HCT116 (cell line): ENCODE measurements at regions not wholly inside any gene's neighbourhood (a gene's known extent, or its start where the extent isn't known, plus 50 kb on each side); places are given as distances from the start of the nearest gene placed in this dataset.

Experiments used
- ATAC-seq: fragments of 200-7000 bp; cut with Tn5 transposase; 2 replicates; pipeline ENCODE4 v1.9.1; 2020; ENCODE audit warnings: mild to moderate bottlenecking, moderate library complexity
- BruUV-seq: library from RNA; stranded (reverse); fragments of 400-500 nt; replicated peaks from 2 replicates; lab custom pipeline; 2021; lab: Mats Ljungman, UMichigan
- CTCF ChIA-PET: fragments of 300-600 bp; sonication (Branson Sonifier 250); formaldehyde crosslinking; loops from one replicate; lab custom pipeline; 2021; ENCODE audit warnings: antibody characterized with exemption; lab: Charles Lee
- POLR2A ChIA-PET: fragments of 300-600, 350-600 bp; sonication (Branson Sonifier 250); formaldehyde crosslinking; loops from one replicate; lab custom pipeline; 2021; ENCODE audit warnings: antibody characterized with exemption; lab: Charles Lee
- RAD21 ChIA-PET, 2 experiments: fragments of 300-600 bp; sonication (Branson Sonifier 250); formaldehyde crosslinking; loops; one replicate each; lab custom pipeline; 2023; ENCODE audit warnings: low total read pairs in 2 of 2; ENCODE audit not compliant: uncharacterized antibody in 2 of 2, unreplicated experiment in 2 of 2, low non-redundant PET in 1 of 2; lab: Charles Lee
- DNase-seq: peaks from one replicate; pipeline ENCODE4 v3.0.0-alpha.2; 2010; ENCODE audit warnings: low read depth, low spot score
- H2AFZ ChIP-seq: fragments of 200-600 bp; shearing (Covaris generic), sonication (generic); 2 replicates; pipeline ENCODE4 v1.6.1; 2017; ENCODE audit warnings: low read depth, mixed run types, mixed read lengths, antibody characterized with exemption, low read length; ENCODE audit not compliant: poor library complexity, severe bottlenecking
- H3K27ac ChIP-seq: 2 replicates; pipeline ENCODE4 v1.5.1; 2012; ENCODE audit warnings: low read depth, low read length
- H3K27me3 ChIP-seq: fragments of 200-600 bp; sonication (generic); 2 replicates; pipeline ENCODE4 v1.6.1; 2016; ENCODE audit warnings: mixed run types, low read length, mixed read lengths; ENCODE audit not compliant: insufficient read depth
- H3K36me3 ChIP-seq, 2 experiments: fragments of 200-500 bp in 1 of 2; fragments of 200-600 bp in 1 of 2; sonication (Bioruptor generic) in 1 of 2; sonication (generic) in 1 of 2; 2 replicates each; pipeline versions ENCODE4 v1.5.1 to v1.6.1; 2014 to 2016; ENCODE audit warnings: low read length in 2 of 2, inconsistent platforms in 1 of 2, mixed read lengths in 1 of 2, mixed run types in 1 of 2; ENCODE audit not compliant: insufficient read depth in 2 of 2, control insufficient read depth in 1 of 2
- H3K4me1 ChIP-seq, 2 experiments: fragments of 200-600 bp in 1 of 2; sonication (generic) in 1 of 2; 2 replicates each; pipeline versions ENCODE4 v1.5.1 to v1.6.1; 2012 to 2017; ENCODE audit warnings: low read length in 2 of 2, inconsistent platforms in 1 of 2, mild to moderate bottlenecking in 1 of 2, mixed read lengths in 1 of 2, mixed run types in 1 of 2, moderate library complexity in 1 of 2; ENCODE audit not compliant: insufficient read depth in 2 of 2, control insufficient read depth in 1 of 2
- H3K4me2 ChIP-seq: fragments of 200-600 bp; sonication (generic); 2 replicates; pipeline ENCODE4 v1.6.1; 2017; ENCODE audit warnings: mixed run types, low read length, mixed read lengths
- H3K4me3 ChIP-seq, 2 experiments: fragments of 200-600 bp in 1 of 2; sonication (generic) in 1 of 2; replicated peaks in 1 of 2; 2 replicates each; pipeline ENCODE4 v1.5.1; 2011 to 2016; ENCODE audit warnings: low read length in 2 of 2, control low read depth in 1 of 2, low read depth in 1 of 2, mild to moderate bottlenecking in 1 of 2, mixed read lengths in 1 of 2, mixed run types in 1 of 2
- H3K79me2 ChIP-seq: fragments of 200-600 bp; sonication (generic); 2 replicates; pipeline ENCODE4 v1.6.1; 2017; ENCODE audit warnings: mild to moderate bottlenecking, mixed run types, low read length, moderate library complexity, mixed read lengths; ENCODE audit not compliant: insufficient read depth
- H3K9ac ChIP-seq: fragments of 200-600 bp; sonication (generic); 2 replicates; pipeline ENCODE4 v1.6.1; 2016; ENCODE audit warnings: low read length, mixed read lengths
- H3K9me2 ChIP-seq: fragments of 200-600 bp; sonication (generic), shearing (Covaris generic); 2 replicates; pipeline ENCODE4 v1.6.1; 2017; ENCODE audit warnings: mixed run types, mild to moderate bottlenecking, moderate library complexity; ENCODE audit not compliant: insufficient read depth
- H3K9me3 ChIP-seq, 2 experiments: fragments of 200-500 bp in 1 of 2; fragments of 200-600 bp in 1 of 2; sonication (Bioruptor generic) in 1 of 2; sonication (generic) in 1 of 2; 2 replicates each; pipeline ENCODE4 v1.6.1; 2014 to 2017; ENCODE audit warnings: low read length in 2 of 2, mixed read lengths in 2 of 2, inconsistent platforms in 1 of 2, low read depth in 1 of 2, mild to moderate bottlenecking in 1 of 2, mixed run types in 1 of 2, moderate library complexity in 1 of 2; ENCODE audit not compliant: control insufficient read depth in 1 of 2, insufficient read depth in 1 of 2
- H4K20me1 ChIP-seq: fragments of 200-600 bp; sonication (generic), shearing (Covaris generic); 2 replicates; pipeline ENCODE4 v1.6.1; 2017; ENCODE audit warnings: mixed run types, mild to moderate bottlenecking, moderate library complexity; ENCODE audit not compliant: insufficient read depth
- ATF3 ChIP-seq: IDR thresholded peaks from 2 replicates; pipeline ENCODE4 v1.6.1; 2012
- CBX3 ChIP-seq: IDR thresholded peaks from 2 replicates; pipeline ENCODE4 v1.6.1; 2012; ENCODE audit warnings: low read depth
- CEBPB ChIP-seq: IDR thresholded peaks from 2 replicates; pipeline ENCODE4 v1.6.1; 2012; ENCODE audit warnings: low read depth
- ELF1 ChIP-seq: IDR thresholded peaks from 2 replicates; pipeline ENCODE4 v1.6.1; 2012; ENCODE audit warnings: low read depth, borderline replicate concordance
- RAD21 ChIP-seq: IDR thresholded peaks from 2 replicates; pipeline ENCODE4 v1.6.1; 2012; ENCODE audit warnings: low read depth, mild to moderate bottlenecking
- SIN3A ChIP-seq: IDR thresholded peaks from 2 replicates; pipeline ENCODE4 v1.6.1; 2012; ENCODE audit warnings: low read depth
- SP1 ChIP-seq: IDR thresholded peaks from 2 replicates; pipeline ENCODE4 v1.6.1; 2012; ENCODE audit warnings: low read depth
- YY1 ChIP-seq: IDR thresholded peaks from 2 replicates; pipeline ENCODE4 v1.6.1; 2011; ENCODE audit warnings: low read length, low read depth, moderate library complexity, mild to moderate bottlenecking; ENCODE audit not compliant: insufficient replicate concordance; ENCODE audit errors: extremely low read depth
- ZBTB33 ChIP-seq: IDR thresholded peaks from 2 replicates; pipeline ENCODE4 v1.6.1; 2011; ENCODE audit warnings: mild to moderate bottlenecking, low read length, moderate library complexity; ENCODE audit not compliant: insufficient replicate concordance; ENCODE audit errors: extremely low read depth
- ZFX ChIP-seq: fragments of 450-650 bp; IDR thresholded peaks from 2 replicates; pipeline ENCODE4 v1.6.1; 2017
- intact Hi-C: fragments of 100-400 bp; cut with micrococcal nuclease; formaldehyde crosslinking; loops from 2 replicates; pipeline ENCODE4 v1.10.0; 2022
- TF ChIP-seq, protein P1 (sequence below): IDR thresholded peaks from 2 replicates; pipeline ENCODE4 v1.6.1; 2012; ENCODE audit warnings: low read depth

DNA sequence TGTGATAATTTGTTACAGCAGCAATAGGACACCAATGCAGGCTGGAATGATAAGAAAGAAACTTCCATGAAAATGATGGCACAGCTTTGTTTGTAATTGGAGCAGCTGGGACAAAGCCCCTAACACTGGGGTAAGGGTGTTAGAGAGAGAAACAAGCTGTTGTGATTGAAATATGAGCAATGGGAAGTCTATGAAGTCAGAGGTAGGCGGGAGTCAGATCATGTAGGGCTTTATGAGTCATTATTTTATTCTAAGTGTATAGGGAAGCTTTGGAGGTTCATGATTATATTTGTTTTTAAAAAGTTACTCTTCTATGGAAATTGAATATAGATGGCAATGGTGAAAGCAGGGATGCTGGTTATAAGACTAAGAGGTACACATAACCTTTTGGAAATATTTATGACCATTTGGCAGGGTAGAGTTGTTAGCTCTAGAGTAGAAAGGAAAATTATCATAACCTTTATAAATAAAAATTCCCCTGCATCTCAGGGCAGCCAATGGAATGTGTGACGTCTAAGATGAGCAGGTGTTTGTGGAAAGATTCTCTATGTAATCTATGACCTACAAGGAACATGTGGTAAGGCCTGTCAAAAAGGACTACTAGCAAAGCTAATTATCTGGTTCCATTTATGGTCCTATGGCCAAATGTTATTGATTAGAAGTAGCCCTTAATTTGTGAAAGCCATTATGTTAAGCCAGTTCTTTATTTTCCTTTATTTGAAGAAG is 85.6 kb downstream of the KCNJ2 start:
- H4K20me1 ChIP-seq, result no peaks in the 10 kb centered on the region
- peaks cover 0 to 10% of the 10 kb centered on the region in 2 experiments; a peak in 3 of 4 replicates for H3K9me3 ChIP-seq
- H3K27ac ChIP-seq, result no peak overlapping the region
- ATAC-seq (no peak), DNase-seq (no peak)
- ChIA-PET RAD21 (no interaction called here), CTCF (no interaction called here), POLR2A (no interaction called here)
- H3K27me3 ChIP-seq, result no peaks in the 10 kb centered on the region
- H3K9ac ChIP-seq, result no peak overlapping the region
- H3K4me1 ChIP-seq, result no peaks in the 10 kb centered on the region
- H2AFZ ChIP-seq, result no peak overlapping the region
- no peak overlapping the region for H3K4me2 ChIP-seq
- no peaks in the 10 kb centered on the region for H3K36me3 ChIP-seq
- TF ChIP-seq ELF1, result no peak
- TF ChIP-seq SIN3A, result no peak
- no peak for TF ChIP-seq SP1
- no peak for TF ChIP-seq CEBPB
- TF ChIP-seq RAD21, result no peak
- no peak for TF ChIP-seq ATF3
- no peak for TF ChIP-seq YY1
- no peak for TF ChIP-seq CBX3
- TF ChIP-seq ZBTB33, result no peak
- no peak for TF ChIP-seq ZFX
- TF ChIP-seq, protein P1, sequence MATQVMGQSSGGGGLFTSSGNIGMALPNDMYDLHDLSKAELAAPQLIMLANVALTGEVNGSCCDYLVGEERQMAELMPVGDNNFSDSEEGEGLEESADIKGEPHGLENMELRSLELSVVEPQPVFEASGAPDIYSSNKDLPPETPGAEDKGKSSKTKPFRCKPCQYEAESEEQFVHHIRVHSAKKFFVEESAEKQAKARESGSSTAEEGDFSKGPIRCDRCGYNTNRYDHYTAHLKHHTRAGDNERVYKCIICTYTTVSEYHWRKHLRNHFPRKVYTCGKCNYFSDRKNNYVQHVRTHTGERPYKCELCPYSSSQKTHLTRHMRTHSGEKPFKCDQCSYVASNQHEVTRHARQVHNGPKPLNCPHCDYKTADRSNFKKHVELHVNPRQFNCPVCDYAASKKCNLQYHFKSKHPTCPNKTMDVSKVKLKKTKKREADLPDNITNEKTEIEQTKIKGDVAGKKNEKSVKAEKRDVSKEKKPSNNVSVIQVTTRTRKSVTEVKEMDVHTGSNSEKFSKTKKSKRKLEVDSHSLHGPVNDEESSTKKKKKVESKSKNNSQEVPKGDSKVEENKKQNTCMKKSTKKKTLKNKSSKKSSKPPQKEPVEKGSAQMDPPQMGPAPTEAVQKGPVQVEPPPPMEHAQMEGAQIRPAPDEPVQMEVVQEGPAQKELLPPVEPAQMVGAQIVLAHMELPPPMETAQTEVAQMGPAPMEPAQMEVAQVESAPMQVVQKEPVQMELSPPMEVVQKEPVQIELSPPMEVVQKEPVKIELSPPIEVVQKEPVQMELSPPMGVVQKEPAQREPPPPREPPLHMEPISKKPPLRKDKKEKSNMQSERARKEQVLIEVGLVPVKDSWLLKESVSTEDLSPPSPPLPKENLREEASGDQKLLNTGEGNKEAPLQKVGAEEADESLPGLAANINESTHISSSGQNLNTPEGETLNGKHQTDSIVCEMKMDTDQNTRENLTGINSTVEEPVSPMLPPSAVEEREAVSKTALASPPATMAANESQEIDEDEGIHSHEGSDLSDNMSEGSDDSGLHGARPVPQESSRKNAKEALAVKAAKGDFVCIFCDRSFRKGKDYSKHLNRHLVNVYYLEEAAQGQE, result no peak
- H3K4me3 ChIP-seq, result no peak overlapping the region
- H3K79me2 ChIP-seq, result no peaks in the 10 kb centered on the region
- intact Hi-C loops, result no loop called here
- H3K9me2 ChIP-seq, result no peaks in the 10 kb centered on the region
- no TSS peak for BruUV-seq
